Spleen (tissue), 11 donors: ENCODE measurements at regions not wholly inside any gene's neighbourhood (a gene's known extent, or its start where the extent isn't known, plus 50 kb on each side); places are given as distances from the start of the nearest gene placed in this dataset.

ENCODE experiments used
- DNase-seq: peaks from one replicate; pipeline ENCODE4 v3.0.0-alpha.2; 2020
- H3K27ac ChIP-seq, 8 donors: fragments of 200-600 bp; sonication (generic) in 7 of 8; 1 replicate in 4 of 8; 2 replicates in 4 of 8; pipeline versions ENCODE4 v1.5.0 to v1.8.0; 2016 to 2021; ENCODE audit warnings: inconsistent platforms in 4 of 8, mild to moderate bottlenecking in 4 of 8, moderate library complexity in 1 of 8
- H3K27me3 ChIP-seq, 7 donors: fragments of 200-600 bp; sonication (generic) in 6 of 7; replicated peaks in 1 of 7; 1 replicate in 4 of 7; 2 replicates in 3 of 7; pipeline versions ENCODE4 v1.5.0 to v1.8.0; 2016 to 2021; ENCODE audit warnings: inconsistent platforms in 3 of 7, mild to moderate bottlenecking in 1 of 7
- H3K36me3 ChIP-seq, 6 donors: fragments of 200-600 bp; sonication (generic) in 5 of 6; 1 replicate in 4 of 6; 2 replicates in 2 of 6; pipeline versions ENCODE4 v1.5.0 to v1.8.0; 2016 to 2021; ENCODE audit warnings: inconsistent platforms in 2 of 6
- H3K4me1 ChIP-seq, 6 donors: fragments of 200-600 bp; sonication (generic) in 5 of 6; 1 replicate in 3 of 6; 2 replicates in 3 of 6; pipeline versions ENCODE4 v1.5.0 to v1.8.0; 2016 to 2021; ENCODE audit warnings: inconsistent platforms in 3 of 6
- H3K4me3 ChIP-seq, 8 donors: fragments of 200-600 bp; sonication (generic) in 7 of 8; 1 replicate in 4 of 8; 2 replicates in 4 of 8; pipeline versions ENCODE4 v1.5.0 to v1.8.0; 2016 to 2021; ENCODE audit warnings: inconsistent platforms in 4 of 8, mild to moderate bottlenecking in 4 of 8, moderate library complexity in 2 of 8
- H3K9me3 ChIP-seq, 8 donors: fragments of 200-600 bp; sonication (generic) in 7 of 8; 1 replicate in 4 of 8; 2 replicates in 4 of 8; pipeline versions ENCODE4 v1.5.0 to v1.8.0; 2016 to 2021; ENCODE audit warnings: inconsistent platforms in 4 of 8
- POLR2A ChIP-seq, 3 donors: fragments of 450-650 bp; IDR thresholded peaks; one replicate each; pipeline ENCODE4 v1.5.1; 2017; ENCODE audit warnings: antibody characterized with exemption in 3 of 3, mild to moderate bottlenecking in 1 of 3
- POLR2AphosphoS5 ChIP-seq, 3 donors: sonication (generic); formaldehyde crosslinking; IDR thresholded peaks; one replicate each; pipeline ENCODE4 v1.5.1; 2017; ENCODE audit warnings: antibody characterized with exemption in 3 of 3
- WGBS, 5 donors: extraction: QIAGEN DNeasy Blood & Tissue Kit in 3 of 5; methylation state at CpG; one replicate each; pipeline versions ENCODE4 v1.1.5 to v1.1.7; 2013 to 2018; 5-methylcytosine and 5-hydroxymethylcytosine counted together
- intact Hi-C: fragments of 100-400 bp; cut with DNase I; formaldehyde crosslinking; loops from one replicate; pipeline ENCODE4 v1.15.0; 2023; ENCODE audit warnings: low total_unique reads
- TF ChIP-seq, protein P1 (sequence below), 11 experiments: fragments of 200-600 bp in 7 of 11; fragments of 450-650 bp in 4 of 11; sonication (generic) in 4 of 11; IDR thresholded peaks in 8 of 11; conservative IDR thresholded peaks in 3 of 11; 1 replicate in 7 of 11; 2 replicates in 4 of 11; pipeline versions ENCODE4 v1.4.0 to v1.8.0; 2016 to 2021; ENCODE audit warnings: antibody characterized with exemption in 11 of 11, inconsistent platforms in 4 of 11, mild to moderate bottlenecking in 1 of 11
- donor health status: healthy with polysubstance abuse.
- donor health status: DM: no; HTN: no; CAD: no; lungs with moderate emphysema.
- donor health status: DM: no; HTN: no; CAD: no.
- donor health status: Bipolar disorder and iron deficiency.
- donor health status: healthy.
- donor health status: DM: no; HTN: no; CAD: no.
- donor health status: DM: yes; HTN: yes; CAD: no.

DNA sequence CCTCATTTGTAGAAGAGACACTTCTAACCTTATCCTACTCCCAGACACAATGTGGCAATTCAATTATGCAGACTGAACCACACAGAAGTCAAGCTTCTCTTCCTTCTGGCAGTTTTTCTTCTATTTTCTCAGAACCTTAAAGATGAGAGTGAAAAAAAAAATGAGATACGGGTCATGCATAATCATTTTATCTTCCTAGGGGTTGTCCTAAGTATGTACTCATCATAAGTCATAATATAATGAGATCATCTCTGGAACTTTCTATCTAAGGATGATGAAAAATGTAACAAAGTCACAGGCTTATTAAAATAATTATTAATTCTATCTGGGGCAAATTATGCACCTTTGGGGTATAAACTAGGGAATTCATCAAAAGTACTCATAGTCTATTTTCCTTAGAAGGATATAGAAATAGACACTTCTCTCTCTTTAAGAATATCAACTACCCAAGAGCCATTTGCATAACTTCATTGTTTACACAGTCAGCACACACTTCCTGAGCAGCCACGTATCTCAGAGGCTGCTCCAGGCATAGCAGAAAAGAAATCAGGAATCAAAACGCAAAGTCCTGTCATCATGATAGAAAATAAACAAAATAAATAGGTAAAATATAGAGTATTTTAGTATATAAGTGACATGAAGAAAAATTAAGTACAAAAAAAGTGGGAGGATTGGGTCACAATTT lies 345.9 kb upstream of the SPHKAP start:
- no peak for TF ChIP-seq POLR2A (IDR thresholded peaks at IDR 0.05)
- TF ChIP-seq, protein P1, sequence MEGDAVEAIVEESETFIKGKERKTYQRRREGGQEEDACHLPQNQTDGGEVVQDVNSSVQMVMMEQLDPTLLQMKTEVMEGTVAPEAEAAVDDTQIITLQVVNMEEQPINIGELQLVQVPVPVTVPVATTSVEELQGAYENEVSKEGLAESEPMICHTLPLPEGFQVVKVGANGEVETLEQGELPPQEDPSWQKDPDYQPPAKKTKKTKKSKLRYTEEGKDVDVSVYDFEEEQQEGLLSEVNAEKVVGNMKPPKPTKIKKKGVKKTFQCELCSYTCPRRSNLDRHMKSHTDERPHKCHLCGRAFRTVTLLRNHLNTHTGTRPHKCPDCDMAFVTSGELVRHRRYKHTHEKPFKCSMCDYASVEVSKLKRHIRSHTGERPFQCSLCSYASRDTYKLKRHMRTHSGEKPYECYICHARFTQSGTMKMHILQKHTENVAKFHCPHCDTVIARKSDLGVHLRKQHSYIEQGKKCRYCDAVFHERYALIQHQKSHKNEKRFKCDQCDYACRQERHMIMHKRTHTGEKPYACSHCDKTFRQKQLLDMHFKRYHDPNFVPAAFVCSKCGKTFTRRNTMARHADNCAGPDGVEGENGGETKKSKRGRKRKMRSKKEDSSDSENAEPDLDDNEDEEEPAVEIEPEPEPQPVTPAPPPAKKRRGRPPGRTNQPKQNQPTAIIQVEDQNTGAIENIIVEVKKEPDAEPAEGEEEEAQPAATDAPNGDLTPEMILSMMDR (IDR thresholded peaks at IDR 0.05 in 8 of 11, conservative IDR thresholded peaks at IDR 0.05 in 3 of 11), result no peak
- TF ChIP-seq POLR2AphosphoS5 (IDR thresholded peaks at IDR 0.05), result no peak
- H3K4me3 ChIP-seq, result no peak overlapping the region
- H3K4me1 ChIP-seq, result no peaks in the 10 kb centered on the region
- WGBS, 5 donors, result 43 to 52% (median 46%) methylated on average over 3 of the region's 3 CpGs
- intact Hi-C loops, result no loop called here
- no peak for DNase-seq
- no peaks in the 10 kb centered on the region for H3K36me3 ChIP-seq
- no peak overlapping the region for H3K27ac ChIP-seq
- peaks cover 0 to 51% (median 9%) of the 10 kb centered on the region in 8 donors for H3K9me3 ChIP-seq
- H3K27me3 ChIP-seq, result no peaks in the 10 kb centered on the region

DNA sequence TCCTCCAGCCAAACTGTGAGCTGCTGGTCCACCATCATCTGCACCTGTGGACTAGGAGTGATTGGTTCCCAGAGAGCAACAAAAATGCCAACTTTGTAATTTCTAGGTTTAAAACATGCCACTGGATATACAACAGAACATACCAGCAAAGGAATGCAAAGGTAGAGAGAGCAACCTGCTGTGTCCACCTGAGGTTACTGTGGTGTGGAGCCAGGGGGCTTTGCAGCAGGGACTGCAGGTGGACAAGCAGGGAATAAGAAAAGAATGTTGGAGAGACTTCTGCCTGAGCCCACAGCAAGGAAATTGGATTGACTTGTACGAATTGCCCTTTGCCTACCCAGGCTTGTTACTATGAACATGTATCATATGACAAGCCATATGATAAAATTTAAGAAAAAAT lies 345.2 kb upstream of the SPHKAP start:
- H3K27me3 ChIP-seq, result no peaks in the 10 kb centered on the region
- TF ChIP-seq POLR2AphosphoS5 (IDR thresholded peaks at IDR 0.05) (no peak), POLR2A (IDR thresholded peaks at IDR 0.05) (no peak)
- TF ChIP-seq, protein P1 (IDR thresholded peaks at IDR 0.05 in 8 of 11, conservative IDR thresholded peaks at IDR 0.05 in 3 of 11), result no peak
- intact Hi-C loops, result no loop called here
- no peaks in the 10 kb centered on the region for H3K36me3 ChIP-seq
- H3K9me3 ChIP-seq, result peaks cover 0 to 46% (median 9%) of the 10 kb centered on the region in 8 donors
- H3K4me1 ChIP-seq, result no peaks in the 10 kb centered on the region
- 59 to 83% (median 79%) methylated on average over 1 of the region's 1 CpG for WGBS, 5 donors
- no peak for DNase-seq
- H3K4me3 ChIP-seq, result no peak overlapping the region
- H3K27ac ChIP-seq, result no peak overlapping the region

DNA sequence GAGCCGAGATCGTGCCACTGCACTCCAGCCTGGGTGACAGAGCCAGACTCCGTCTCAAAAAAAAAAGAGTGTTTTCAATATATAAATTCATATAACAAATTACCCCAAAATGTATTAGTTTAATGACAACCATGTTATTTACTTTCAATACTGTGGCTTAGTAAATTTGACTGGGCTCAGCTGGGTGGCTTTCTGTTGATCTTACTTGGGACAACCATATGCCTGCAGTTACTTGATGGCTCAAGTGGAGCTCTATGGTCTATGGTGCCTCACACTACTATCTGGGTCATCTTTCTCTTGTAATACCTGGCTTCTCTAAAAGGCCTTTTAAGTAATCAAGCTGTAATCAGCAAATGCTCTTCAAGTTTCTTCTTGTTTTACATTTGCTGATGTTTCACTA lies 341.5 kb upstream of the SPHKAP start:
- H3K9me3 ChIP-seq, result peaks cover 0 to 26% (median 8%) of the 10 kb centered on the region in 8 donors

DNA sequence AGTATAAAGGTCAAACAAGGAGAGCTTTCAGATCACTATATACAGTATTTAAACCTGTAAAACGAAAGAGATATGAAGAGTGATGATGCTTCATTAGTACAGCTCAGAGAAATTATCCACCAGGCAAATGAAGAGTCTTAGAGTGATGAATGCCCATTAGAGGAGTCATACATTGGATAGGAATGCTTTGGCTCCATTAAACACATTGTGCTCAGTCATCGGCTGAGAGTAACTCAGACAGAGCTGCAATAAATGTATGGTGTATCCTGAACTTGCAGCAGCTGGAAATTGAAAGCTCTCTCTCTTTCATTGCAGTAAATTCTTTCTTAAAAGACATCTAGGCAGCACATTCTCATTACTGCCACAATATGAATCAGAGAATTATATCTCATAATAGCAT lies 340.8 kb upstream of the SPHKAP start:
- Histone ChIP-seq H3K27ac (no peak overlapping the region), H3K9me3 (peaks cover 0 to 26% (median 8%) of the 10 kb centered on the region in 8 donors), H3K4me1 (no peaks in the 10 kb centered on the region), H3K36me3 (no peaks in the 10 kb centered on the region), H3K27me3 (no peaks in the 10 kb centered on the region), H3K4me3 (no peak overlapping the region)
- intact Hi-C loops, result no loop called here
- no peak for TF ChIP-seq POLR2A (IDR thresholded peaks at IDR 0.05)
- TF ChIP-seq POLR2AphosphoS5 (IDR thresholded peaks at IDR 0.05), result no peak
- TF ChIP-seq, protein P1 (IDR thresholded peaks at IDR 0.05 in 8 of 11, conservative IDR thresholded peaks at IDR 0.05 in 3 of 11), result no peak
- DNase-seq, result no peak
- 52 to 69% (median 59%) methylated on average over 2 of the region's 2 CpGs for WGBS, 5 donors

More for the DNA sequence above, 341.5 kb upstream of the SPHKAP start:
- Histone ChIP-seq H3K4me3 (no peak overlapping the region), H3K4me1 (no peaks in the 10 kb centered on the region), H3K36me3 (no peaks in the 10 kb centered on the region), H3K27ac (no peak overlapping the region), H3K27me3 (no peaks in the 10 kb centered on the region)
- intact Hi-C loops, result no loop called here
- DNase-seq, result no peak
- TF ChIP-seq POLR2A (IDR thresholded peaks at IDR 0.05), result no peak
- no peak for TF ChIP-seq POLR2AphosphoS5 (IDR thresholded peaks at IDR 0.05)
- TF ChIP-seq, protein P1 (IDR thresholded peaks at IDR 0.05 in 8 of 11, conservative IDR thresholded peaks at IDR 0.05 in 3 of 11), result no peak
- 89 to 96% (median 94%) methylated on average over 3 of the region's 3 CpGs for WGBS, 5 donors
